HEK293T (cell line): ENCODE measurements at regions not wholly inside any gene's neighbourhood (a gene's known extent, or its start where the extent isn't known, plus 50 kb on each side); places are given as distances from the start of the nearest gene placed in this dataset.

Experiments
- CTBP1 ChIP-seq: fragments of 450-650 bp; IDR thresholded peaks from 2 replicates; pipeline ENCODE4 v1.6.1; 2016; ENCODE audit warnings: borderline replicate concordance
- ELF4 ChIP-seq: fragments of 450-650 bp; IDR thresholded peaks from 2 replicates; pipeline ENCODE4 v1.6.1; 2017; ENCODE audit warnings: antibody characterized with exemption
- FOXA1 ChIP-seq: fragments of 450-650 bp; IDR thresholded peaks from 2 replicates; pipeline ENCODE4 v1.6.1; 2016; ENCODE audit warnings: mild to moderate bottlenecking
- FOXK2 ChIP-seq: fragments of 450-650 bp; IDR thresholded peaks from 2 replicates; pipeline ENCODE4 v1.6.1; 2016; ENCODE audit warnings: mild to moderate bottlenecking
- HDGF ChIP-seq: fragments of 450-650 bp; IDR thresholded peaks from 2 replicates; pipeline ENCODE4 v1.6.1; 2017; ENCODE audit warnings: antibody characterized with exemption, borderline replicate concordance
- L3MBTL2 ChIP-seq: fragments of 450-650 bp; conservative IDR thresholded peaks from 2 replicates; pipeline ENCODE4 v1.6.1; 2016; ENCODE audit warnings: mild to moderate bottlenecking
- SUZ12 ChIP-seq: fragments of 450-650 bp; IDR thresholded peaks from 2 replicates; pipeline ENCODE4 v1.6.1; 2016; ENCODE audit warnings: mild to moderate bottlenecking
- TARDBP ChIP-seq: fragments of 450-650 bp; IDR thresholded peaks from 2 replicates; pipeline ENCODE4 v1.6.1; 2016
- ZNF384 ChIP-seq: fragments of 450-650 bp; IDR thresholded peaks from 2 replicates; pipeline ENCODE4 v1.6.1; 2016

DNA sequence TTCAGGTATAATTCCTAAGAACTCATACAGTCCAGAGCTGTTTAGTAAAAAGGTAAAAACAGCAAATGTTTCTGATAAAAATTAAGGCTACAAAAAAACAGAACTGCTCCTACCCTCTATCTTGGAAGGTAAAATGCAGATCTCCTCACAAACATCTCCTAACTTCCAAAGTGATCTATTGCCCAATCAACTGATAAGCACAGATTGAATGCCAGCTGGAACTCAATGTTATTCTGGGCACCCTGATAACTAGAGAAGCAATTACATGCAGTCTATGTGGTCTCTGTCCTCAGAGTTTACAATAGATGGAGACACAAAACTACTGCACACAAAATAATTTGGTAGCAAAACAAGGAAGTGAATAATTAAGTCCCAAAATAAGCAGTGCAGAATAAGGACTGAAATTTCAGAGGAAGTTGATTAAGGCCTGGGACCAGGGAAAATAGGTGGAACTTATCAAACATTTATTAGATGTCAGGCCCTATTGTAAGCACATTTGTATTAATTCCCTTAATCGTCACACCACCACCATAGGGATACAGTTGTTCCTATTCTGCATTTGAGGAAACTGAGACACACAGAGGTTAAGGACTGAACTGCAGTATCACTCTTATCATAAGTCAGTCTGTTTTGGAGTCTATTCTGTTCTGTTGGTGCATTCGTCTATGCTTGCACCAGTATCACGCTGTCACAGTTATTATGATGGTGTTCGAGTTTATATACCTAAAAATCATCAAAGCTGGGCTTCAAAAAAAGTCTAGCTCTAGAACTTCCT lies 102.2 kb upstream of the TARS1 start:
- no peak for TF ChIP-seq HDGF
- no peak for TF ChIP-seq TARDBP
- TF ChIP-seq FOXA1: no peak
- no peak for TF ChIP-seq ZNF384
- no peak for TF ChIP-seq FOXK2
- no peak for TF ChIP-seq CTBP1
- TF ChIP-seq SUZ12: no peak
- no peak for TF ChIP-seq ELF4
- no peak for TF ChIP-seq L3MBTL2
